ENCODE measurements at regions not wholly inside any gene's neighbourhood (a gene's known extent, or its start where the extent isn't known, plus 50 kb on each side); places are given as distances from the start of the nearest gene placed in this dataset.

GRCh38 chr19:34838753-34839431, 65.9 kb upstream of the ZNF599 start:
- Mint-ChIP-seq H3K4me3 (peak overlapping the region; percentile 35), H3K27me3 (peaks cover 24% of the 10 kb centered on the region), H3K36me3 (ENCODE audit: low read depth) (no peaks in the 10 kb centered on the region), H3K9me3 (no peaks in the 10 kb centered on the region), H3K4me1 (peaks cover 9% of the 10 kb centered on the region), H3K27ac (no peak overlapping the region)
- POLR2A ChIA-PET: no interaction called here
- TF ChIP-seq CTCF (IDR thresholded peaks at IDR 0.05): no peak
- CTCF ChIA-PET: interaction anchor here (0.8 kb wide), 1 partner anchor 1061 kb away, joined by 3 read pairs; no protein-coding TSS in a partner anchor
- DNase-seq (no peak), ATAC-seq (ENCODE audit: low read depth) (no peak)
- intact Hi-C loops (cut with micrococcal nuclease): no loop called here

GRCh38 chr19:34838248-34838647, 65.2 kb upstream of the ZNF599 start:
- POLR2A ChIA-PET: no interaction called here
- H3K27ac Mint-ChIP-seq: no peak overlapping the region
- intact Hi-C loops (cut with micrococcal nuclease): no loop called here

DNA sequence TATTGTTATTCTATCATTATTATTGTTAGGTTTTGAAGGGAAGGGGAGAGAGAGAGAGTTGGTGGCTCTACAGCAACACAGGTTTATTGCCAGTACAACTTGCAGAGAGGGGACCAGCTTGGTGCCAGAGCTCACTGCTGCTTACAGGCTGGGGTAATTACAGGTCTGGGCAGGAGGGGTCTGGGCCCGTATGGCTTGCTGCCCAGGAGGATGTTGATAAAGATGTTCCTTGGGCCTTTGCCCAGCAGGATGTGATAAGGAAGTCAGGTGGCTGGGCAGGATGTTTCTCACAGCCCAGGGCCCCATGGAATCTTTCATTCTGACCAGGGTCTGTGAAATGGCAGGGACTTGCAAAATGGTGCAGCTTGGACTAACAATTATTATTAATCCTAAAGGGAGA, 64.2 kb upstream of the ZNF599 start:
- Mint-ChIP-seq H3K27ac (no peak overlapping the region), H3K9me3 (no peaks in the 10 kb centered on the region), H3K4me1 (peaks cover 9% of the 10 kb centered on the region), H3K4me3 (no peak overlapping the region), H3K36me3 (ENCODE audit: low read depth) (no peaks in the 10 kb centered on the region), H3K27me3 (peaks cover 24% of the 10 kb centered on the region)
- ATAC-seq (ENCODE audit: low read depth) (no peak), DNase-seq (no peak)
- intact Hi-C loops (cut with micrococcal nuclease): no loop called here
- no peak for TF ChIP-seq CTCF (IDR thresholded peaks at IDR 0.05)
- ChIA-PET POLR2A (no interaction called here), CTCF (no interaction called here)

More at GRCh38 chr19:34838248-34838647, 65.2 kb upstream of the ZNF599 start:
- H3K27me3 Mint-ChIP-seq: peaks cover 24% of the 10 kb centered on the region
- DNase-seq (no peak), ATAC-seq (ENCODE audit: low read depth) (no peak)
- no peaks in the 10 kb centered on the region for H3K9me3 Mint-ChIP-seq
- CTCF ChIA-PET: no interaction called here
- H3K36me3 Mint-ChIP-seq (ENCODE audit: low read depth): no peaks in the 10 kb centered on the region
- TF ChIP-seq CTCF (IDR thresholded peaks at IDR 0.05): no peak
- no peak overlapping the region for H3K4me3 Mint-ChIP-seq
- peaks cover 9% of the 10 kb centered on the region for H3K4me1 Mint-ChIP-seq

DNA sequence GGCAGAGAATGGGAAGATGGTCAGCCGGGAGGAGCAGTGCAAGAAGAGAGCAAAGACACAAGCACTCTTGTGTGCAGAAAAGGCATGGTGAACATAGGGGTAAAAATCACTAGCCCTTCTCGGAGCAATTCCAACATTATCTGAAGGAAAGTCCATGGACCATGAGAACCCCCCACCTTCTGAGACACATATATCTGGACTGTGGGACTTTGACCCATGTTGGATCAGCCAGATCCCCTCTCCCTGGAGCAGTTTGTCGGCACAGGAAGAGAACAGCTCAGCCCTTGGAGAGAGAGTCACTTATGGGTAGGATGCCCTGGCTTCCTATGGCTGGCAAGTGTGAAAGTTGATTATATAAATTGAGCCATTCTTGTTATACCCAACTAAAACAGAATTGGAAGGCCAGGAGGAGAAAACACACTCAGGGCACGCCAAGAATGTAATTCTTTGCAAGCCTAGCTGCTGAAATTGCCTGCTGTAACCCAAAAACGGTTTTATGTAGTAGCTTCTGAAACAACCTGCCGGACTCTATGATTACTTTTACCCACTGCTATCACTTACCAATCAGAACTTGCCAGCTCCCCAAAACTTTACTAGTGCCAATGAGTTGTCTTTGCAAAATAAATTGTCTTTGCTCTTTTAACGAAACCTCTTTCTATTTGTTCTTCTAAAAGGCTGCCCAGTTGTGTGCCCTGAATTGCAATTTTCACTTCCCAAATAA, 62.8 kb upstream of the ZNF599 start:
- H3K27ac Mint-ChIP-seq: no peak overlapping the region
- ChIA-PET POLR2A (no interaction called here), CTCF (no interaction called here)
- H3K36me3 Mint-ChIP-seq (ENCODE audit: low read depth): no peaks in the 10 kb centered on the region
- H3K4me3 Mint-ChIP-seq: no peak overlapping the region
- no peaks in the 10 kb centered on the region for H3K9me3 Mint-ChIP-seq
- ATAC-seq (ENCODE audit: low read depth): no peak
- peaks cover 24% of the 10 kb centered on the region for H3K27me3 Mint-ChIP-seq
- intact Hi-C loops (cut with micrococcal nuclease): no loop called here
- no peak for DNase-seq
- no peak for TF ChIP-seq CTCF (IDR thresholded peaks at IDR 0.05)
- H3K4me1 Mint-ChIP-seq: peaks cover 9% of the 10 kb centered on the region

DNA sequence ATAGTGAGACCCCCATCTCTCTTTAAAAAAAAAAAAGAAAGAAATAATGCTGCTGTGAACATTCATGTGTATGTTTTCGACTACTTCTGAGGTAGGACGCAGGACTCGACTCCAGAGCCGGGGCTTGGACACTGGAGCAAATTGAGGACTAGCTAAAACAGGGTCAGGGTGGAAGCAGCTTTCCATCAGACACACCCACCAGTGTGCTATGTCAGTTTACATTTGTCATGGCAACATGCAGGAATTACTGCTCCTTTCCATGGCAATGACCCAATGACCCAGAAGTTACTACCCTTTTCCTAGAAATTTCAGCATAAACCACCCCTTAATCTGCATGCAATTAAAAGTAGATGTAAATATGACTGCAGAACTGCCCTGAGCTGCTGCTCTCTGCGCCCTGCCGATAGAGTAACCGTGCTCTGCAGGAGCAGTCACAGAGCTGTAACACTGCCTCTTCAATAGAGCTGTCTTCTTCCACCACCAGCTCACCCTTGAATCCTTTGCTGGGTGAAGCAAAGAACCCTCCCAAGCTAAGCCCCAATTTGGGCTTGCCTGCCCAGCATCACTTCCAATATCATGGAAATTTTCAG, 61.6 kb upstream of the ZNF599 start:
- Mint-ChIP-seq H3K27ac (no peak overlapping the region), H3K4me1 (peaks cover 9% of the 10 kb centered on the region), H3K27me3 (peaks cover 24% of the 10 kb centered on the region), H3K4me3 (no peak overlapping the region), H3K9me3 (no peaks in the 10 kb centered on the region), H3K36me3 (ENCODE audit: low read depth) (no peaks in the 10 kb centered on the region)
- ChIA-PET CTCF (no interaction called here), POLR2A (no interaction called here)
- ATAC-seq (ENCODE audit: low read depth) (no peak), DNase-seq (no peak)
- intact Hi-C loops (cut with micrococcal nuclease): no loop called here
- TF ChIP-seq CTCF (IDR thresholded peaks at IDR 0.05): no peak
